OCI-LY7 (cell line): ENCODE measurements at regions not wholly inside any gene's neighbourhood (a gene's known extent, or its start where the extent isn't known, plus 50 kb on each side); places are given as distances from the start of the nearest gene placed in this dataset.

Source experiments
- BruUV-seq: library from RNA; stranded (reverse); fragments of 400-500 nt; replicated peaks from 2 replicates; lab custom pipeline; 2021; lab: Mats Ljungman, UMichigan
- CTCF ChIA-PET: fragments of 300-600 bp; sonication (Branson Sonifier 250); formaldehyde crosslinking; loops from one replicate; lab custom pipeline; 2022; ENCODE audit warnings: antibody characterized with exemption; ENCODE audit not compliant: unreplicated experiment; lab: Charles Lee
- POLR2A ChIA-PET: fragments of 300-600 bp; sonication (Branson Sonifier 250); formaldehyde crosslinking; loops from one replicate; lab custom pipeline; 2022; ENCODE audit warnings: antibody characterized with exemption; lab: Charles Lee
- DNase-seq: peaks from one replicate; pipeline ENCODE4 v3.0.0-alpha.2; 2015; ENCODE audit warnings: low spot score
- H2AFZ ChIP-seq: fragments of 200-600 bp; sonication (generic), shearing (Covaris generic); 2 replicates; pipeline ENCODE4 v1.6.1; 2014; ENCODE audit warnings: mild to moderate bottlenecking, antibody characterized with exemption, low read length, moderate library complexity
- H3K27ac ChIP-seq: fragments of 200-600 bp; sonication (generic); 2 replicates; pipeline ENCODE4 v1.5.1; 2014; ENCODE audit warnings: mixed run types, low read depth, mild to moderate bottlenecking, moderate library complexity, low read length, inconsistent platforms; ENCODE audit not compliant: poor library complexity, severe bottlenecking
- H3K36me3 ChIP-seq: fragments of 200-600 bp; sonication (generic); 2 replicates; pipeline ENCODE4 v1.6.1; 2014; ENCODE audit warnings: mild to moderate bottlenecking, antibody characterized with exemption, low read length, moderate library complexity, mixed read lengths; ENCODE audit not compliant: insufficient read depth
- H3K4me1 ChIP-seq: fragments of 200-600 bp; sonication (generic); 2 replicates; pipeline ENCODE4 v1.5.1; 2014; ENCODE audit warnings: mild to moderate bottlenecking, low read length; ENCODE audit not compliant: insufficient read depth, poor library complexity, severe bottlenecking
- H3K4me2 ChIP-seq: fragments of 200-600 bp; sonication (generic); 2 replicates; pipeline ENCODE4 v1.6.1; 2014; ENCODE audit warnings: mild to moderate bottlenecking, low read length
- H3K4me3 ChIP-seq: fragments of 200-600 bp; sonication (generic); 2 replicates; pipeline ENCODE4 v1.5.1; 2014; ENCODE audit warnings: mild to moderate bottlenecking, low read depth, low read length; ENCODE audit not compliant: poor library complexity, severe bottlenecking
- H3K79me2 ChIP-seq: fragments of 200-600 bp; sonication (generic); 2 replicates; pipeline ENCODE4 v1.6.1; 2016; ENCODE audit warnings: low read depth, mild to moderate bottlenecking, low read length, moderate library complexity, mixed read lengths; ENCODE audit not compliant: insufficient read depth
- H3K9me2 ChIP-seq: fragments of 200-600 bp; sonication (generic); 2 replicates; pipeline ENCODE4 v1.6.1; 2016; ENCODE audit warnings: mild to moderate bottlenecking, low read length, mixed read lengths; ENCODE audit not compliant: insufficient read depth
- H3K9me3 ChIP-seq: fragments of 200-600 bp; sonication (generic); 2 replicates; pipeline ENCODE4 v1.6.1; 2014; ENCODE audit warnings: mild to moderate bottlenecking, mixed run types, low read length, mixed read lengths
- H4K20me1 ChIP-seq: fragments of 200-600 bp; sonication (generic); 2 replicates; pipeline ENCODE4 v1.6.1; 2014; ENCODE audit warnings: mild to moderate bottlenecking, antibody characterized with exemption, low read length, moderate library complexity, mixed read lengths; ENCODE audit not compliant: insufficient read depth
- CTCF ChIP-seq: fragments of 200-600 bp; sonication (generic); conservative IDR thresholded peaks from 2 replicates; pipeline ENCODE4 v1.5.1; 2014; ENCODE audit warnings: mild to moderate bottlenecking, antibody characterized with exemption, low read length, moderate library complexity, mixed read lengths
- EZH2phosphoT487 ChIP-seq: fragments of 200-600 bp; sonication (generic); IDR thresholded peaks from 2 replicates; pipeline ENCODE4 v1.6.1; 2018; ENCODE audit warnings: low read depth, borderline replicate concordance, mild to moderate bottlenecking, mixed run types, antibody characterized with exemption, low read length, moderate library complexity, mixed read lengths
- intact Hi-C: fragments of 100-400 bp; cut with micrococcal nuclease; formaldehyde crosslinking; loops from one replicate; pipeline ENCODE4 v1.10.0; 2022; ENCODE audit not compliant: unreplicated experiment

- CTCF ChIA-PET = no interaction called here
- POLR2A ChIA-PET = no interaction called here
- no TSS peak for BruUV-seq
- no peak for DNase-seq
- no peak overlapping the region for H3K4me3 ChIP-seq
- no peaks in the 10 kb centered on the region for H3K9me2 ChIP-seq
- intact Hi-C loops = no loop called here
- H3K4me2 ChIP-seq = no peak overlapping the region
- no peak overlapping the region for H3K27ac ChIP-seq
- no peaks in the 10 kb centered on the region for H3K9me3 ChIP-seq
- H4K20me1 ChIP-seq = no peaks in the 10 kb centered on the region
- H3K36me3 ChIP-seq = no peaks in the 10 kb centered on the region
- H3K79me2 ChIP-seq = no peaks in the 10 kb centered on the region
- no peak overlapping the region for H2AFZ ChIP-seq
- H3K4me1 ChIP-seq = no peaks in the 10 kb centered on the region
- no peak for TF ChIP-seq EZH2phosphoT487
- TF ChIP-seq CTCF = no peak
These were observed 440.3 kb downstream of the IRS2 start for GRCh38 chr13:109346060-109346459.

GRCh38 chr13:109345433-109345941 lies 440.9 kb downstream of the IRS2 start:
- Histone ChIP-seq H3K79me2 (no peaks in the 10 kb centered on the region), H3K9me2 (no peaks in the 10 kb centered on the region), H3K4me2 (no peak overlapping the region), H2AFZ (no peak overlapping the region), H3K9me3 (no peaks in the 10 kb centered on the region), H3K27ac (no peak overlapping the region), H3K4me1 (no peaks in the 10 kb centered on the region), H3K36me3 (no peaks in the 10 kb centered on the region), H4K20me1 (no peaks in the 10 kb centered on the region), H3K4me3 (no peak overlapping the region)
- no TSS peak for BruUV-seq
- ChIA-PET POLR2A (no interaction called here), CTCF (no interaction called here)
- no peak for TF ChIP-seq CTCF
- no peak for TF ChIP-seq EZH2phosphoT487
- intact Hi-C loops = no loop called here
- DNase-seq = no peak

- Histone ChIP-seq H4K20me1 (no peaks in the 10 kb centered on the region), H3K79me2 (no peaks in the 10 kb centered on the region), H2AFZ (no peak overlapping the region), H3K27ac (no peak overlapping the region), H3K36me3 (no peaks in the 10 kb centered on the region), H3K9me2 (no peaks in the 10 kb centered on the region), H3K4me2 (no peak overlapping the region), H3K4me1 (no peaks in the 10 kb centered on the region), H3K9me3 (no peaks in the 10 kb centered on the region), H3K4me3 (no peak overlapping the region)
- intact Hi-C loops = no loop called here
- no TSS peak for BruUV-seq
- ChIA-PET CTCF (no interaction called here), POLR2A (no interaction called here)
- DNase-seq = no peak
- TF ChIP-seq EZH2phosphoT487 = no peak
- TF ChIP-seq CTCF = no peak
These were observed 441.7 kb downstream of the IRS2 start for GRCh38 chr13:109344552-109345157.
